DMS 273 (cell line): ENCODE measurements at regions not wholly inside any gene's neighbourhood (a gene's known extent, or its start where the extent isn't known, plus 50 kb on each side); places are given as distances from the start of the nearest gene placed in this dataset.
"Not testable (repeated sequence)": the region's sequence is repeated elsewhere in the genome, so short reads cannot be mapped to it uniquely, and the experiment has no call there.

Experiments
- DNase-seq: peaks from one replicate; lab custom pipeline; 2025; ENCODE audit not compliant: unreplicated experiment; lab: John Stamatoyannopoulos, UW

DNA sequence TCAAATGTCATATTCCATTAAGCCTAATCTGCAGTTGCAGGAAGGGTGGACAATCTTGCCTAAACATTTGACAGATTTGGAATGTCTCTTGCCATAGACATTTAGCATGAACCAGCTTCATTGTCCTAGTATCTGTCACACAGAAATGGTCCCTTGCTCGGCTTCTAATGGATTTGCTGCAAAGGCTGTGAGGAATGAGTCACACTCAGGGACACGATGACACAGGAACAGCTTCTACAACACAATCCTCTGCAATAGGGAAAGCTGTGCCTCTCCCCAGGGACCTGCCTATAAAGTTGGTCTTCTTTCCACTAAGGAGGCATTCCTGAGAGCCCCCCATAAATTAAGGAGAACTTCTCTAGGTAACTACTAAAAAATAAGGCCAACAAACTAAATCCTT is 155.1 kb upstream of the L3MBTL4 start:
- no peak for DNase-seq

DNA sequence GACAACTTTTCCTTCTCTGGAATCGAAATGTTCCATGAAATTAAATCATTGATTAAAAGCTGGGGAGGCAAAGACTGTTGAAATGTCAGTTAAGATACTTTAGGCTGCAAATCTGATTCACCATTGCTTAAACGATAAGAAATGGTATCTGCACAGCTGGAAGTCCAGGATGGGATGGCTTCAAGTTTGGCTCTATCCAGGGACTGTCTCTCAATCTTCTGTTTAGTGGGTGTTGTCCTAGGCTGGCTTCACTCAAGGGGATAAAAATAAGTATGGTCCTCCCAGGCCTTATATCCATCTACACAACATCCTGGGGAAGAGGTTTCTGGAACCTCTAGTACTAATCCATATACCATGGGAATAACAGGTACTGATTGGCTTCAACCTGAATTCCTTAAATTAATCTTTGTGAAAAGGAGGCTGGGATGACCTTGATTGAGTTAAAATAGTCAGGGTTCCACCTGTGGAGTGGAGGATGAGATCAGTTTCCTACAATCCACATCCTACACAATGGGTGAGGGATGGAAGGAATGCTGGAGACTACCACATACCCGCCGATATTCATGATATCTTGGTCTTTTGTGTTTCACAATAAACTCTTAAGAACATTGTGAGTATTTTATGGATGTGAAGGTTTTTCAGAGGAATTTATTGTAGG is 156.0 kb upstream of the L3MBTL4 start:
- no peak for DNase-seq

DNA sequence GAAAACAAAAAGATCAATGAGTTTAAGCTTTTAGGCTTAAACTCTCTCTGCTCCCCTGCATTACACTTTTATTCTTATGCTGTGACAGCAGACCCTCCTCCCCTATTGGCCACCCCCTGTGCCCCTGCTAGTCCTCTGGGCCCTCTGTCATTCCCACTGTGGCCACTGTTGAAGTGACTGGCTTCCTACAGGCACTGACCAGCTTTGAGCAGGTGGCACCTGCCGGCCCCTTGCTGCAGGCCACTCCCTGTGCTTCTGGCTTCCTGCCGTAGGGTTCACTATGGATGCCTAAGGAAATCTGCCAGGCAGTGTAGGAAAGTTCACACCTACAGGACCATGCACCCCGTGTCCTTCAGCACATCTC is 156.5 kb upstream of the L3MBTL4 start:
- DNase-seq: no peak

DNA sequence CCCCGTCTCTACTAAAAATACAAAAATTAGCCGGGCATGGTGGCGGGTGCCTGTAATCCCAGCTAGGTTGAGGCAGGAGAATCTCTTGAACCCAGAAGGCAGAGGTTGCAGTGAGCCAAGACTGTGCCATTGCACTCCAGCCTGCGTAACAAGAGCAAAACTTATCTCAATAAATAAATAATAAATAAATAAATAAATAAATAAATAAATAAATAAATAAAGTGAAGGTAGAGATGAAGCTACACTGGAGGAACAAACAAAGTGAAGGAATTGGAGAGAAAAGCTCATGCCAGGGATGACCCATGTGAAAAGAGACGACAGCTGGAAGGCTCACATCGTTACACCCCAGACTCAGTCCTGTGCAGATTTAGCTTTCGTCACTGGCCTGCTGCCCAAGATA is 157.3 kb upstream of the ARHGAP28 start:
- not testable (repeated sequence) for DNase-seq

DNA sequence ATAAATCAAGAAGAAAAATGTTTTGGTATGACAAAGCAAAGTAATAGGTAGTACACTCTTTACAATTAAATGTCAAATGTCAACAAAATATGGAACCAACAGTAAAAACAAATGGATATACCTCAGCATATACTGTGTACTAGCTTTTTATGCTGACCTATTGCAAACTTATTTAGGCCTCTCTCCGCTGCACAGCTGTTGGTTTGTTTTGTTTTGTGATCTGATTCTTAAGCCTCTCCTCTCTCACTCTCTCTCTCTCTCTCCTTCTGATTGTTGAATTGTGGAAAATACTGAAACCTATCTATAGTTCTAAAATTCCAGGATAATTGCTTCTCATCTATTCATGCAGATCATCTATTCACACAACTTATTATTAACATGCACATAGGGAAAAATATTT is 154.9 kb upstream of the ARHGAP28 start:
- no peak for DNase-seq

DNA sequence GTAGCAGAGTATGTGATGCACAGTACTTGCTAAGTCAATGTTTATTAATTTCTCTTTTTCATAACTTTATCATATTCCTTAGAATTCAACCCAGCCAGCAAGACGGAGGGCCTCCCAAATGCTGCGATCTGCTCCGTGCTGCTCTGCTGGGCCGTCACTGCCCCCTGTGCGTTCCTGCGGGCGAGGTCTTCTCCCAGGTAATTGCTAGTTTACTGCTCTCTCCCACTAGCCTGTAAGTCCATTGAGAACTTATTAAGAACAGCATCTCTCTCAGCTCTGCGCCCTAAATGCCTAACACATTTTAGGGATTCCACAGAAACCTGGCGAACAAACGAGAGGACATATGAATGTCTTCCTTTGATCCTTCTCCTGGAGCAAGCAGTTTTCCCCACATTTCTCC is 153.6 kb upstream of the ARHGAP28 start:
- DNase-seq: no peak

DNA sequence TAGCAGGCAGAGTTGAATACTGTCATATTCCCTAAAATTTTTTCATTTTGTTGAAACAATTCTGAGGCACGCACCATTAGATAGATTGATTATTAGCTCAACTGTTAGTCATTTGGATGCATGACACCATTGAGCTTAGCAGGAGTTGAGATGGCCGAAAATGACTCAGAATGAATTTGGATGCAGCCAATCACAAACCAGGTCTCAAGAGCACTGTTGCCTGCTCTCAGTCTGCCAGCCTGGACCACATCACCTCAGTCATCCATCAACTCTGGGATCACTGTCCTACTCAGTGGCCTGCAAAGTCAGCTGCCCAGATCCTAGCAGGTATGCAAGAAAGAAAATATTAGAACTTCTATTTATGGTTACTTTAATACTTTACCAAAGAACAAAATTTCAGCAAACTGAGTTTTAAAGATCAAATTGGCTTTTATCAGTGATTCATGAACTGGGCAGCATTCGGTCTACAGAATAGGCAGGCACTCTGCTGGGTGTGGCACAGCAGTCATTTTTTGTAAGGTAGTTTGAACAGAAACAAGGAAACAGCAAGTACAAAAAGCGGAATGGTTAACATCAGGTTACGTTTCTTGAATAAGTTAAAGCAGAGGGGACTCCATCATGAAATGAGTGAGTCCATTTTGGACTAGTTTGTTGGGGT is 152.7 kb upstream of the ARHGAP28 start:
- no peak for DNase-seq

DNA sequence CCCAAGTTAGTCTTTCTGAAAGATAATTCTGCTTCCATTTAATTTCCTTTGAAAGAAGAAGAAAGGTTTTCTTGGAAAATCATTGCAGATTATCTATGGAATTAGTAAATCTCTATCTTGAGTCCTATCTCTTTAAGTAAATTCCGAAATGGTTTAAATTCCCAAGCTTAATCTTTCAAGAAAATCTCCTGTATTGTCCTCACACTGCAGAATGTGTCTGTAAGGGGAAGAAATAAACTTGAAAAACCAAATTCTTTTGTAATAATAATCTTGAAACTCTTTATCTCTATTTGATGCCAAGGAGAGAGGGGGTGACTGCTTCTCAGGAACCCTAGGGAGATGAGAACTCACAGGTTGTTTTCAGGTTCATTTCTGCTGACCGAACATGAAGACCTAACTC is 150.8 kb upstream of the ARHGAP28 start:
- DNase-seq: no peak

DNA sequence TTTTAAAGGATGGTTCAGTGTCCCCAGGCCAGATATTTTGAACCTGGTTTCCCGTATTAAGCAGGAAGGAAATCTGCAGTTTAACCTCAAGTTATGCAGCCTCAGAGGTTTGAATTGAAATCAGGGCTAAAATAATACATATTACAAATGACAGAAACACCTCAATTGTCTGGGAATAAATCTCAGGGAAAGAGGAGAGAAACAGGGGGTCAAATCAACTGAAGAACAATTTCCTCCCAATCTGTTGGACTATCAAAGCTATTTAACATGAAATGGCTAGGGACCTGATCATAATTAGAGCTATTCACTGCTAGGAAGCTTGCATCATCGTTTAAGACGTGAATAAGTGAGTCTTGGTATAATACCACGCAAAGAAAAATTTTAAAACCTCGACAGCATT is 150.0 kb upstream of the ARHGAP28 start:
- no peak for DNase-seq

DNA sequence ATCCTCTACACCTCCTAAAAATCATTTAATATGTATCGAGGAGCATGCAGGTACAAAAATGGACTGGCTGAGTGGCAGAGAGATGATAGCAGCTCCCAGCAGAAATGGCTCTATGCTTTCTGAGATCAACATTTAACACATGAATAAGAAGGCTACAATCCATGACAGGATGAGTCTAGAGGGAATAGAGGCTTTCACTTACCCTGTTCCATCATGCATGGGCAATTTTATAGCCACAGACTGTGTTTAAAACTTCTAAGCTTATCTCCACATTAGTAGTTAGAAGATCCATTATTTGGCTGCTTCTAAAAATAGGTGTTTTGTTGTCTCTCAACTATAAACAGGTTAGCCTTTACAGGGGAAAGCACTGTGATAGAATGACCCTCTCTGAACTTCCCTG is 149.1 kb upstream of the ARHGAP28 start:
- no peak for DNase-seq

DNA sequence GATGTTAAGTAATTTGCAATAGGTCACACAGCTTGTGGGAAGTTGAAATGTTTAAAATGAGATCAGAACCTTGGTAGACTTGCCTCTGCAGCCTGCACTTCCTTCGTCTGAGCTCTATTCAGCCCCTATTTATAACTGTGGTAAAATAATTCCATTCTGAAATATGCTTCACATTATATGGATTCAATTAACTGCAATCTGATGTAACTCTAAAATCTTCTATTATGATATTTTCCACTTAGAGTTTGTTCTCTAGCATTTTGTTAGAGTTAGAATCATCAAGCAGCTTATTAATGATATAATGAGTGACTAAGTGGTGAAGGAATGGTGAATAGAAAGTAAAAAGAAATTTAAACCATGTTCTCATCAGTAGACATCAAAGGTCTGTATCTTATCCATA is 139.6 kb upstream of the ARHGAP28 start:
- no peak for DNase-seq

DNA sequence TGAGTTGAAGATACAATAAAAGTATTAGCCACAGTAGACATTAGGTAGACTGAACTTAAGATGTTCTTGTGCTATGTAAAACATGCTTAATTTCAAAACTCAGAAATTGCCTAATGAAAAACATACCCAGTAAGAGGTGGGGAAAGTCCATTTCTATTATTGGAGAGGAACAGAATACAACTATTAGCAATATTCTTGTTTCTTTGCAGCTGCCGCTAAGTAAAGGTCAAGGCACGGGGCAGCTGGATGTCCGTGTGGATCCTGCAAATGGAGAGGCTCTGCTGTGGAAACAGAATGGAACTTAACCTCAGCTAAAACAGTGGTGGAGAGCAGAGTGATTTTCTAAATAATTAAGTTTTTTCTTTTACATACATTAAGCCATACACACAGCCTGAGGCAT is 139.2 kb upstream of the ARHGAP28 start:
- no peak for DNase-seq

DNA sequence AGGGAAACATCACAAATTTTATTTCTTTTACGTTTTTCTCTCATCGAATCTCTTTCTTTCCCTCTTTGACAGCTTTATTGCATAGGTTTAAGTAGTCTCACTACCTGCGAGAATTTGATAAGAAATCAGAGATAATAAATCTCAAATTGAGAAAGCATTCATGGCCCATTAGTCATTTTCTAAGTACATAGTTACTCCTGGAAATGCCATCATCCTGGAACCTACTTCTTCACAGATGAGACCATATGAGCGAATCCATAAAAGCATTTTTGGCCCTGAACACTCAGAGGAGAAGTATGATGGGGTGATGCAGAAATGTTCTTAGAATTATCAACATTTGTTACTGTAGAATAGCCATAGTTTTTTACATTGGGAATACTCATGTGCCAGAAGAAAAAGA is 138.0 kb upstream of the ARHGAP28 start:
- DNase-seq: no peak

DNA sequence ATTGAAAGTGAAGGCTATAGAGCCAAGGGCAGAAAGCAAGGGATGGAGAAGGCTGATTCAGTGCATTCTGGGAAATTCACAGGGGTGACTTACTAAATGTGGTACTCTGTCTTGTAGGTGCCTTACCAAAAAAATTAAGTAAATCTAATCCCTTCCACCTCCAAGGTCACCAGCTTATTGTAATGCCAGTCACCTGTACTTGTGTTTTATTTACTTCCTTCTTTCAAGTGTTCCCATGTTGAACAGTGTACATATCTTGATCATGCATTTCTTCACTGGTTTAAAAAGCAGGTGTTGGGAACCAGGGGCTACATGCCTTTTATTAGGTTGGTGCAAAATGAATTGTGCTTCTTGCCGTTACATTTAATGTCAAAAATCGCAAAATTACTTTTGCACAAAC is 137.0 kb upstream of the ARHGAP28 start:
- no peak for DNase-seq

DNA sequence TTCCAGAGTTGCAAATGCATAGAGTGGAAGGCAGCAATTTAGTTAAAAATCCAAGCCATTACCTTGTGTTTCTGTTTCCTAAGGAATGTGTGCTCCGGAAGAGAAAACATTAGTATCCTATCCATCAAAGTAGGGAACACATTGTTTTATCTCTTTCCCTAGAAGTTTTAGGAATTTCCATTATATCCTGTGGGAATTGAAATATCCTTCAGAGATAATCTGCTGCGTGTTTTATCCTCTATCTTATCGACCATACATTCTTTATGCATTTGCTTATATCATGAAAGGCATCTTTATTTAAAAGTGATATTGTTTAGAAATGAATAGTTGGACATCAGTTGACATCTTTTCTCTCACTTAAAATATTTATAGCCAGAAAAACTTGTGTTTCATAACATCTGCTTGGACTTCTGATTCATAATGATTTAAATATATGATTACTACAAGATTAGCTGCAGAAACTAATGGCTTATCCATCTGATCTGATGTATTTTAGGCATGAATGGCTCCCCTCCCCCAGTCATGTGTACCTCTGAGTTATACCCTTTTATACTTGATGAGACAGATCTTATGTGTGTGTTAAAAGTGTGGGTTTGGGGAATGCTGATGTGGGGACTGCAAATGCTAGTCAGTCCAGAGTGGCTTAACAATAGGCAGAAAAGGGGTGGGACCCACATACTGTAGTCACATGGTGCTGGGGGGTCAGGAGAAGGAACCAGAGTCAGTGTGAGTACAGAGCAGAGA is 136.2 kb upstream of the ARHGAP28 start:
- no peak for DNase-seq

DNA sequence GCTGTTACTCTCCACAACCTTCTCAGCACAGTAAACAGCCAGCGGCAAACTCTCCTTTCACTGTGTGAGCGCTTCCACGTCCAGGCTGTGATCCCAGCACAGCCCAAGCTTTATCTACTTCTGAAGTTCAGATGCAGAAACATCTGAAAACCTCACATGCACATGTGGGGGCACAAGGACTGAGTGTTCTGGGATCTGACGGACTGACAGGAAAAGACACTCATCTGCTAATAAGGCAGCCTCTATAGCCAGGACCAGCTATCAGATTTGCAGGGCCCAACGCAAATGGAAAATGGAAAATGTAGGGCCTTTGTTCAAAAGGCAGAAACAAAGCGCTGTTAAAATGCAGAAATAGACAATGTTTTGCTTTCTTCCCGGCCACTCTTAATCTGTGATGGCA is 133.8 kb upstream of the ARHGAP28 start:
- DNase-seq: no peak

DNA sequence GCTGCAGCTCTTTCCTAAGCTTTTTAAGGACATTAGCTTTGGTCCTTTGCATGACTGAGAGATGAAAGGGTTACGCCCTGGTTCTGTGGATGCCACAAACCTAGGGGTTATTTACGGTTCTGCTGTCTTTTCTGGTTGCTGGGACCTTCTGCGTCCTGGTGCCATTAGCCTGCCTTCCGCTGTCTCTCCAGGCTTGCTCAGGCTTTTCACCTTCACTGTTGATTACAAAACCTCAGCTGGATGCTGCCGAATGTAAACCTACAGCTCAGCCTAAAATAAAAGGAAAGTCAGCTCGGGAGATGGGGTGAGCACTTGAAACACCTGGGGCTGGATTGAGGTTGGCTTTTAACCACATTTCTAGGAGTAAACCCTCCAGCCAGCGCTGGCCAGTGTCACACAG is 130.9 kb upstream of the ARHGAP28 start:
- DNase-seq: no peak

DNA sequence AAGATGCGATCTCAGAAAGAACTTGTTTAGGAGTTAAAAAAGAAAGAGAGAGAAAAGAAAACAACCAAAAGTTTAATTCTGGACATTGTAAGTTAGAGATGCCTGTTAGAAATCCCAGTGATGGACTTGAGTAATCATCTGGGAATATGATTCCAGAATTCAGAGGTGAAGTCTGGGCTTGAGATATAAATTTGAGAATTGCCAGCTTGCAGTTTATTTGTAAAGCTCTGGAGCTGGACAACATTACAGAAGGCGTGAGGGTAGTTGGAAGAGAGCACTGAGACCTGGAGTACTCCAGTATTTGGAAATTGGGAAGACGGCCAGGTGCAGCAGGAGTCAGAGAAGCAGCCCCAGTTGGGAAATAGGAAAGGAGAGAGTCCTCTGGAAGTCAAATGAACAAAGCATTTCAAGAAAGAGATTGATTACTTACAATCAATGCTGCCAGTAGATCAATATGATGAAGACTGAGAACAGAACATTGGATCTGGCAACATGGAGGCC is 128.8 kb upstream of the ARHGAP28 start:
- no peak for DNase-seq

DNA sequence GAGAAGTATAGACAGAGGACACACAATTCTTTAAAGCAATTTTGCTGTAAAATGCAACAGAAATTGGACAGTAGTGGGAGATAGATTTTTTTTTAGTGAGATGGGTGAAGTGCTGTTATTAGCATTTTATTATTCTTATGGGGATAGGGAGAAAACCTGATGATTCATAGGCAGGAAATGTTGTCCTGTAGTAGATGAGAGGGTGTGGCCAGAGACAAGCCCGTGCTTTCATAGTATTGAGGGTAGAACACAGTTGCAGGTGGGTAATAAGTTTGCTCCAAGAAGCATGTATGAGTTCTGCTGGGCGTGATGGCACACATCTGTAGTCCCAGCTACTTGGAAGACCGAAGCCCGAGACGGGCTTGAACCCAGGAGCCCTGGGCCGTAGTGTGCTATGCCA is 128.3 kb upstream of the ARHGAP28 start:
- no peak for DNase-seq

DNA sequence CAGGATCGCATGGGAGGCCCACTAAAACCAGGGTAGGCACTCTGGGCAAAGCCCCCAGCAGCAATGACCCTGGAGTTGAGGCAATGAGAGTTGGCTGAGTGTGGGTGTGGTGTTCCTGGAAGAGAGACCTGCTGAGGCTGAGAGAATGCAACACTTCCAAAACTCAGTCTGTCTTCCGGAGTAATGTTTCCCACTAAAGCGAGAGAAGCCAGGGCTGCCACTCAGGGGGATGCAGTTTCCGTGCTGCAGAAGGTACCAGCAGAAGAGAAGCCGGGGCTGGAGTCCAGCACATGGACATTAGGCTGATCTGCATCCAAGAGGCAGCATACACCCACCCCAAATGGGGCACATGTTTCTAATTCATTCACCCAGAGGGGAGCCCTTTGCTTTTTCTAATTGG is 127.2 kb upstream of the ARHGAP28 start:
- DNase-seq: no peak

DNA sequence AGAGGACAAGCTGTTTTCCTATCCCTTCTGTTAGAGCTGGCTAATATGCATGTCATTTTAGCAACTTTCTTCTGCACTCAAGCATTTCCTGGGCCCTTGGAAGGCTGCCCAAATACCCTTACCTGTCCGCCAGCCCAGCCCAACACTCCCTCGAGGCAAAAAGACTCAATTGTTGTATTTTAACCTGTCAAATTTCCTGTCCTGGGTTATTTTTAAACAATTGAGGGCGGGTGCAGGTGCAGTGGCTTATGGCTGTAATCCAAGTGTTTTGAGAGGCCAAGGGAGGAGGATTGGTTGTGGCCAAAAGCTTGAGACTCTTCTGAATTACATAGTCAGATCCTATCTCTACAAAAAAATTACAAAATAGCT is 125.0 kb upstream of the ARHGAP28 start:
- DNase-seq: no peak

DNA sequence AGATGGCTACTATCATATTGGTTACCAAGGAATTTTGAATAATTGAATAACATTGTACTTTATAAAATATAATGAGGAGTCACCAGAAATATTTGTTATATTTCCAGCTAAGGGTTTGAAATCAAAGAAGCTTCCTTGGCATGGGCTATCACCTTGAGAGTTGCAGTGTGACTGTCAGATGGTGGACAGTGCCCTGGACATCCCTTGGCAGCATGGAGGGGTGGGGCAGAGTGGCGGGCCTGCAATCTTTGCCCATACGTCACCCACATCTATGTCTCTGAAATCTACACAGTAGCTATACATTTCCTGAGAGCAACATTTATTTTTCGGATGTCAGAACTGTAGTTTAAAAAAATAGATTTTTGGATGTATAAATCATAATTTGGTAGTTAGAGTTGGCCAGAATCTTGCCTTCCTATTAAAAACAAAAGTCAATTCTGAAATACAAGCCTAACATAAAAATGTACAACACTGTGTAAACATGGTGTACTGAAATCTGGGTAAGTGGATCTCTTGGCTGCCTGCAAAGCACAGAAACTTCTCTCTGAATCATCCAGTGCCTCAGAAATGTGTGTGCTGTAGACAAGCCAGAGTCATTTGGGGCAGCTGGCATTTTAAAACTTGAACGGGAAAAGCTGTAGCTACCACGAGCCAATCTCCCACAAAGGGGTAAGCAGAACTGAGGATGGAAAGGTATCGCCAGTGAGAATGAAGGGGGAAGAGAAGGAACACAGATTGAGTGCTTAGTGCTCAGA is 124.2 kb upstream of the ARHGAP28 start:
- DNase-seq: no peak
